ENCODE measurements at regions not wholly inside any gene's neighbourhood (a gene's known extent, or its start where the extent isn't known, plus 50 kb on each side); places are given as distances from the start of the nearest gene placed in this dataset.
"Not testable (repeated sequence)": the region's sequence is repeated elsewhere in the genome, so short reads cannot be mapped to it uniquely, and the experiment has no call there.

GRCh38 chr3:34075975-34076374, 277.5 kb downstream of the PDCD6IP start:
- ATAC-seq = no peak
- H3K27me3 ChIP-seq = no peaks in the 10 kb centered on the region
- no peak overlapping the region for H3K27ac ChIP-seq
- TF ChIP-seq CTCF (IDR thresholded peaks at IDR 0.05) = no peak
- intact Hi-C loops (cut with DNase I) = no loop called here
- H3K4me1 ChIP-seq = no peaks in the 10 kb centered on the region
- no peaks in the 10 kb centered on the region for H3K36me3 ChIP-seq
- H3K9me3 ChIP-seq = no peaks in the 10 kb centered on the region
- DNase-seq = no peak
- H3K4me3 ChIP-seq = no peak overlapping the region

- DNase-seq = no peak
- intact Hi-C loops (cut with DNase I) = no loop called here
- Histone ChIP-seq H3K27ac (no peak overlapping the region), H3K27me3 (no peaks in the 10 kb centered on the region), H3K4me1 (no peaks in the 10 kb centered on the region), H3K4me3 (no peak overlapping the region), H3K9me3 (no peaks in the 10 kb centered on the region), H3K36me3 (no peaks in the 10 kb centered on the region)
- no peak for ATAC-seq
- no peak for TF ChIP-seq CTCF (IDR thresholded peaks at IDR 0.05)
These were observed 279.2 kb downstream of the PDCD6IP start for GRCh38 chr3:34077417-34078195.

- no peaks in the 10 kb centered on the region for H3K27me3 ChIP-seq
These were observed 280.0 kb downstream of the PDCD6IP start for GRCh38 chr3:34078418-34078817.

GRCh38 chr3:34079849-34080248, 281.4 kb downstream of the PDCD6IP start:
- ATAC-seq; DNase-seq; intact Hi-C loops (cut with DNase I): not testable (repeated sequence)

More at GRCh38 chr3:34078418-34078817, 280.0 kb downstream of the PDCD6IP start:
- no peak for DNase-seq
- intact Hi-C loops (cut with DNase I) = no loop called here
- H3K9me3 ChIP-seq = no peaks in the 10 kb centered on the region
- H3K4me1 ChIP-seq = no peaks in the 10 kb centered on the region
- TF ChIP-seq CTCF (IDR thresholded peaks at IDR 0.05) = no peak
- H3K4me3 ChIP-seq = no peak overlapping the region
- no peak overlapping the region for H3K27ac ChIP-seq
- ATAC-seq = no peak
- no peaks in the 10 kb centered on the region for H3K36me3 ChIP-seq

GRCh38 chr3:34090379-34090778, 291.9 kb downstream of the PDCD6IP start:
- H3K27ac ChIP-seq; H3K9me3 ChIP-seq; H3K36me3 ChIP-seq; H3K27me3 ChIP-seq; intact Hi-C loops (cut with DNase I); H3K4me1 ChIP-seq; ATAC-seq; H3K4me3 ChIP-seq; DNase-seq: not testable (repeated sequence)

More at GRCh38 chr3:34079849-34080248, 281.4 kb downstream of the PDCD6IP start:
- not testable (repeated sequence) for H3K27ac ChIP-seq, H3K27me3 ChIP-seq, H3K4me3 ChIP-seq, H3K4me1 ChIP-seq, H3K36me3 ChIP-seq, H3K9me3 ChIP-seq

- no peak for DNase-seq
- H3K4me1 ChIP-seq = no peaks in the 10 kb centered on the region
- no peaks in the 10 kb centered on the region for H3K9me3 ChIP-seq
- no peak for ATAC-seq
- no peak for TF ChIP-seq CTCF (IDR thresholded peaks at IDR 0.05)
- no peaks in the 10 kb centered on the region for H3K36me3 ChIP-seq
- no peaks in the 10 kb centered on the region for H3K27me3 ChIP-seq
- intact Hi-C loops (cut with DNase I) = no loop called here
- no peak overlapping the region for H3K4me3 ChIP-seq
- no peak overlapping the region for H3K27ac ChIP-seq
These were observed 292.4 kb downstream of the PDCD6IP start for GRCh38 chr3:34090876-34091275.

- DNase-seq; H3K27ac ChIP-seq; ATAC-seq; H3K27me3 ChIP-seq; H3K36me3 ChIP-seq; H3K4me3 ChIP-seq; intact Hi-C loops (cut with DNase I); H3K4me1 ChIP-seq; H3K9me3 ChIP-seq: not testable (repeated sequence)
These were observed 295.9 kb downstream of the PDCD6IP start for GRCh38 chr3:34094280-34094679.

All from left lung (tissue), 4 donors.